Liver (tissue), 8 donors: ENCODE measurements at regions not wholly inside any gene's neighbourhood (a gene's known extent, or its start where the extent isn't known, plus 50 kb on each side); places are given as distances from the start of the nearest gene placed in this dataset.

Experiments
- DNase-seq: peaks from one replicate; pipeline ENCODE4 v3.0.0-alpha.2; 2017; ENCODE audit warnings: low spot score
- H3K27ac ChIP-seq, 2 donors: one replicate each; pipeline ENCODE4 v1.7.0; 2013; ENCODE audit warnings: inconsistent platforms in 2 of 2, low read length in 2 of 2, control low read depth in 1 of 2, low read depth in 1 of 2, mild to moderate bottlenecking in 1 of 2
- H3K27me3 ChIP-seq, 4 donors: one replicate each; pipeline versions ENCODE4 v1.6.1 to v1.7.0; 2013; ENCODE audit warnings: low read length in 3 of 4, inconsistent platforms in 1 of 4, mild to moderate bottlenecking in 1 of 4, moderate library complexity in 1 of 4; ENCODE audit not compliant: control insufficient read depth in 4 of 4, insufficient read depth in 4 of 4
- H3K36me3 ChIP-seq, 4 donors: one replicate each; pipeline versions ENCODE4 v1.6.1 to v1.7.0; 2013; ENCODE audit warnings: low read length in 3 of 4, mild to moderate bottlenecking in 3 of 4, low read depth in 1 of 4, moderate library complexity in 1 of 4; ENCODE audit not compliant: control insufficient read depth in 4 of 4, insufficient read depth in 3 of 4
- H3K4me1 ChIP-seq, 4 donors: one replicate each; pipeline versions ENCODE4 v1.6.1 to v1.7.0; 2013; ENCODE audit warnings: low read length in 3 of 4, mild to moderate bottlenecking in 3 of 4, moderate library complexity in 1 of 4; ENCODE audit not compliant: control insufficient read depth in 4 of 4, insufficient read depth in 4 of 4
- H3K4me3 ChIP-seq, 3 donors: one replicate each; pipeline versions ENCODE4 v1.6.1 to v1.7.0; 2013; ENCODE audit warnings: low read length in 3 of 3, control low read depth in 1 of 3, low read depth in 1 of 3, mild to moderate bottlenecking in 1 of 3
- H3K9ac ChIP-seq, 2 donors: one replicate each; pipeline ENCODE4 v1.7.0; 2013; ENCODE audit warnings: low read length in 2 of 2, mild to moderate bottlenecking in 2 of 2, moderate library complexity in 2 of 2, control low read depth in 1 of 2, low read depth in 1 of 2
- H3K9me3 ChIP-seq, 4 donors: one replicate each; pipeline versions ENCODE4 v1.6.1 to v1.7.0; 2013; ENCODE audit warnings: low read length in 3 of 4; ENCODE audit not compliant: control insufficient read depth in 4 of 4
- ATF3 ChIP-seq: IDR thresholded peaks from 2 replicates; pipeline ENCODE4 v1.6.1; 2016; ENCODE audit warnings: antibody characterized with exemption
- FOXA1 ChIP-seq: IDR thresholded peaks from 2 replicates; pipeline ENCODE4 v1.6.1; 2016; ENCODE audit warnings: antibody characterized with exemption
- FOXA2 ChIP-seq: IDR thresholded peaks from 2 replicates; pipeline ENCODE4 v1.6.1; 2016; ENCODE audit warnings: antibody characterized with exemption
- HNF4A ChIP-seq, 2 donors: conservative IDR thresholded peaks; 2 replicates each; pipeline ENCODE4 v1.6.1; 2016; ENCODE audit warnings: antibody characterized with exemption in 2 of 2, mild to moderate bottlenecking in 2 of 2
- HNF4G ChIP-seq: IDR thresholded peaks from 2 replicates; pipeline ENCODE4 v1.6.1; 2016; ENCODE audit warnings: antibody characterized with exemption
- JUND ChIP-seq, 2 donors: IDR thresholded peaks; 2 replicates each; pipeline ENCODE4 v1.6.1; 2016; ENCODE audit warnings: antibody characterized with exemption in 2 of 2
- NR2F2 ChIP-seq: IDR thresholded peaks from 2 replicates; pipeline ENCODE4 v1.6.1; 2016; ENCODE audit warnings: antibody characterized with exemption
- RAD21 ChIP-seq, 2 donors: IDR thresholded peaks; 2 replicates each; pipeline ENCODE4 v1.6.1; 2016; ENCODE audit warnings: antibody characterized with exemption in 2 of 2, mild to moderate bottlenecking in 2 of 2
- REST ChIP-seq: IDR thresholded peaks from 2 replicates; pipeline ENCODE4 v1.6.1; 2016; ENCODE audit warnings: antibody characterized with exemption, mild to moderate bottlenecking
- RXRA ChIP-seq, 2 donors: IDR thresholded peaks; 2 replicates each; pipeline ENCODE4 v1.6.1; 2017 to 2018; ENCODE audit warnings: antibody characterized with exemption in 2 of 2, mild to moderate bottlenecking in 1 of 2
- SP1 ChIP-seq: IDR thresholded peaks from 2 replicates; pipeline ENCODE4 v1.6.1; 2018; ENCODE audit warnings: antibody characterized with exemption, mild to moderate bottlenecking
- TAF1 ChIP-seq: conservative IDR thresholded peaks from 2 replicates; pipeline ENCODE4 v1.6.1; 2016; ENCODE audit warnings: antibody characterized with exemption, mild to moderate bottlenecking
- YY1 ChIP-seq: IDR thresholded peaks from 2 replicates; pipeline ENCODE4 v1.6.1; 2016; ENCODE audit warnings: antibody characterized with exemption, mild to moderate bottlenecking
- WGBS: extraction: QIAGEN DNeasy Blood & Tissue Kit; methylation state at CpG from one replicate; pipeline ENCODE4 v1.1.7; 2013; 5-methylcytosine and 5-hydroxymethylcytosine counted together
- TF ChIP-seq, protein P1 (sequence below): fragments of 150-350 bp; IDR thresholded peaks from 2 replicates; pipeline ENCODE4 v1.5.1; 2017; ENCODE audit warnings: improper control_type of control experiment, low read depth, low read length; ENCODE audit not compliant: missing input control
- TF ChIP-seq, protein P2 (sequence below): IDR thresholded peaks from 2 replicates; pipeline ENCODE4 v1.6.1; 2016; ENCODE audit warnings: antibody characterized with exemption
- donor health status: healthy.
- donor health status: healthy.
- donor health status: healthy.
- donor health status: healthy.
- donor health status: healthy.

GRCh38 chr1:195053478-195053877 is 1554.8 kb downstream of the KCNT2 start:
- no peak overlapping the region for H3K4me3 ChIP-seq
- no peak for DNase-seq
- H3K27ac ChIP-seq = no peak overlapping the region
- no peak for TF ChIP-seq HNF4A (conservative IDR thresholded peaks at IDR 0.05)
- TF ChIP-seq YY1 = no peak
- TF ChIP-seq, protein P1, sequence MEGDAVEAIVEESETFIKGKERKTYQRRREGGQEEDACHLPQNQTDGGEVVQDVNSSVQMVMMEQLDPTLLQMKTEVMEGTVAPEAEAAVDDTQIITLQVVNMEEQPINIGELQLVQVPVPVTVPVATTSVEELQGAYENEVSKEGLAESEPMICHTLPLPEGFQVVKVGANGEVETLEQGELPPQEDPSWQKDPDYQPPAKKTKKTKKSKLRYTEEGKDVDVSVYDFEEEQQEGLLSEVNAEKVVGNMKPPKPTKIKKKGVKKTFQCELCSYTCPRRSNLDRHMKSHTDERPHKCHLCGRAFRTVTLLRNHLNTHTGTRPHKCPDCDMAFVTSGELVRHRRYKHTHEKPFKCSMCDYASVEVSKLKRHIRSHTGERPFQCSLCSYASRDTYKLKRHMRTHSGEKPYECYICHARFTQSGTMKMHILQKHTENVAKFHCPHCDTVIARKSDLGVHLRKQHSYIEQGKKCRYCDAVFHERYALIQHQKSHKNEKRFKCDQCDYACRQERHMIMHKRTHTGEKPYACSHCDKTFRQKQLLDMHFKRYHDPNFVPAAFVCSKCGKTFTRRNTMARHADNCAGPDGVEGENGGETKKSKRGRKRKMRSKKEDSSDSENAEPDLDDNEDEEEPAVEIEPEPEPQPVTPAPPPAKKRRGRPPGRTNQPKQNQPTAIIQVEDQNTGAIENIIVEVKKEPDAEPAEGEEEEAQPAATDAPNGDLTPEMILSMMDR = no peak
- no peak for TF ChIP-seq SP1
- no peak for TF ChIP-seq REST
- TF ChIP-seq, protein P2, sequence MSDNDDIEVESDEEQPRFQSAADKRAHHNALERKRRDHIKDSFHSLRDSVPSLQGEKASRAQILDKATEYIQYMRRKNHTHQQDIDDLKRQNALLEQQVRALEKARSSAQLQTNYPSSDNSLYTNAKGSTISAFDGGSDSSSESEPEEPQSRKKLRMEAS = no peak
- TF ChIP-seq FOXA1 = no peak
- no peak for TF ChIP-seq HNF4G
- no peak for TF ChIP-seq JUND (IDR thresholded peaks at IDR 0.05)
- H3K9ac ChIP-seq = no peak overlapping the region
- no peaks in the 10 kb centered on the region for H3K36me3 ChIP-seq
- WGBS = 49% methylated on average over 2 of the region's 2 CpGs
- H3K9me3 ChIP-seq = peaks cover 0 to 2% (median 0%) of the 10 kb centered on the region in 4 donors
- no peaks in the 10 kb centered on the region for H3K27me3 ChIP-seq
- peaks cover 0 to 2% (median 0%) of the 10 kb centered on the region in 4 donors for H3K4me1 ChIP-seq

DNA sequence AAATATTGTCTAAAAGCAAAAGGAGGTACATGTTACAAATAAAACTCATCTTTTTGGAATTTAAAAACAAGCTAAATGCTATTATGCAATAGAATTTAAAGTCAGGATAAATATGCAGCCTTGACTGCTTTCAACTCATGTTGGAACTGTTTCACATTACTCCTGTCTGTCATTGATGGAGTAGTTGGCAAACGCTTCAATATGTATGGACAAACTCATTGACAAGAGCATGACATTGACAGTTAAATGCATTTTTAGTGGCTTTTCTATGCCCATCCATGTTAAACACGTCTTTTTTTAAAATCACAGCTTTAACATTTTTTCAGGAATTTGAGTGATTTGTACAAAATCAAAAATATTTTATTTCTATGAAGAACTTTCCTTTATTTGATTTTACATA is 1560.5 kb downstream of the KCNT2 start:
- no peaks in the 10 kb centered on the region for H3K9me3 ChIP-seq
- DNase-seq = no peak
- no peak overlapping the region for H3K4me3 ChIP-seq
- H3K27me3 ChIP-seq = no peaks in the 10 kb centered on the region
- TF ChIP-seq FOXA2 (no peak), FOXA1 (no peak), TAF1 (no peak), REST (no peak), ATF3 (no peak), RXRA (IDR thresholded peaks at IDR 0.05) (no peak), JUND (IDR thresholded peaks at IDR 0.05) (no peak), RAD21 (IDR thresholded peaks at IDR 0.05) (no peak), YY1 (no peak), NR2F2 (no peak), SP1 (no peak), HNF4A (conservative IDR thresholded peaks at IDR 0.05) (no peak)
- TF ChIP-seq, protein P2 = no peak
- H3K4me1 ChIP-seq = peaks cover 0 to 2% (median 0%) of the 10 kb centered on the region in 4 donors
- WGBS = 78% methylated on average over 2 of the region's 2 CpGs
- no peak overlapping the region for H3K27ac ChIP-seq
- no peak overlapping the region for H3K9ac ChIP-seq
- H3K36me3 ChIP-seq = no peaks in the 10 kb centered on the region
